Astrocyte of the cerebellum (primary cell): ENCODE measurements at regions not wholly inside any gene's neighbourhood (a gene's known extent, or its start where the extent isn't known, plus 50 kb on each side); places are given as distances from the start of the nearest gene placed in this dataset.

Source experiments
- DNase-seq: peaks from one replicate; pipeline ENCODE4 v3.0.0-alpha.2; 2011; ENCODE audit warnings: low read depth
- H3K4me3 ChIP-seq: 2 replicates; pipeline ENCODE4 v1.5.1; 2011; ENCODE audit warnings: mild to moderate bottlenecking, low read depth, low read length, moderate library complexity
- CTCF ChIP-seq: IDR thresholded peaks from 2 replicates; pipeline ENCODE4 v1.5.1; 2012; ENCODE audit warnings: low read length, low read depth, moderate library complexity, mild to moderate bottlenecking; ENCODE audit errors: missing control alignments
- in situ Hi-C: cut with HindIII; loops from 2 replicates; pipeline ENCODE4 v1.10.0; 2017; ENCODE audit warnings: low sequenced_read_pairs

DNA sequence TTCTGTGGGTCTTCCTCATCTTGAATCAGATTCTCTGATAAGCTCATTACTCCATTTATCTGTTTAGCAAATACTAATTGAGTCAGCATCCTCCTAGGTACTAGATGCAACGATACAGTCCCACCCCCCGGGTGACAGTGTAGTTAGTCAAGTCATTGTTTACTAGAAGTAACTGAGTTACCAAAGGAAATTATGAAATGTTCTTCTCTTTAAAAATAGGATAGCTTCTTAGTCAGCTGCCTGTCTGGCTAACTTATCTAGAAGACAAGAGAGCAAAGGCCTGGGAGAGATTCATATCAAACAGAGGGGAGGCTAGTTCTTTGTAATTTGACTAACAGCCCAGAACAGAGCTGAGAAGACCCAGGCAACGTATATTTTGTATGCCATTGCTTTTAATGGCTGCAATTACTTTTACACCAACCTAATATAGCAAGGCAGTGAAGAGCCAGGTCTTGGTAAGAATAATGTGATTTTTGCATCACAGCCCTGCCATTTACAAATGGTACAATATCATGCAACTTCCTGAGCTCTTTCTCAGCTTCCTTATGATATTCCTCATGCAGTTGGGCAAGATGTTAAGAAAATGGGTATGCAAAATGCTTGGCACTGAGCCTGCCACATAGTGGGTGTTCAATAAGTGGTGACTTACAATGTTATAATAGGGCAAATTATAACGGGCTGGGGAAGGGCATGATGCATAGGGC is 149.9 kb downstream of the CHIC2 start:
- TF ChIP-seq CTCF = no peak
- in situ Hi-C loops = loop anchor here (25.0 kb wide), 1 partner anchor 902 kb away; no protein-coding TSS in a partner anchor
- no peak overlapping the region for H3K4me3 ChIP-seq
- no peak for DNase-seq

DNA sequence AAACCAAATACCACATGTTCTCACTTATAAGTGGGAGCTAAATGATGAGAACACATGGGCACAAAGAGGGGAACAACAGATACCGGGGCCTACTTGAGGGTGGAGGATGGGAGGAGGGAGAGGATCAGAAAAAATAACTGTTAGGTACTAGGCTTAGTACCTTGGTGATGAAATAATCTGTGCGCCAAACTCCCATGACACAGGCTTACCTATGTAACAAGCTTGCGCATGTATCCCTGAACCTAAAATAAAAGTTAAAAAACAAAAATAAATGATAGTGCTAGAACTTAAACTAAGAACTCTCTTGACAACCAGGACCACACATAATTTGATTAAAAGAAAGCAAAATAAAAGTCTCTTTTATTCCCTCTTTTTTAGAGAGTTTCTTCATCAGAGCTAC is 150.6 kb downstream of the CHIC2 start:
- no peak for DNase-seq
- in situ Hi-C loops = loop anchor here (25.0 kb wide), 1 partner anchor 901 kb away; no protein-coding TSS in a partner anchor
- no peak overlapping the region for H3K4me3 ChIP-seq
- TF ChIP-seq CTCF = no peak

DNA sequence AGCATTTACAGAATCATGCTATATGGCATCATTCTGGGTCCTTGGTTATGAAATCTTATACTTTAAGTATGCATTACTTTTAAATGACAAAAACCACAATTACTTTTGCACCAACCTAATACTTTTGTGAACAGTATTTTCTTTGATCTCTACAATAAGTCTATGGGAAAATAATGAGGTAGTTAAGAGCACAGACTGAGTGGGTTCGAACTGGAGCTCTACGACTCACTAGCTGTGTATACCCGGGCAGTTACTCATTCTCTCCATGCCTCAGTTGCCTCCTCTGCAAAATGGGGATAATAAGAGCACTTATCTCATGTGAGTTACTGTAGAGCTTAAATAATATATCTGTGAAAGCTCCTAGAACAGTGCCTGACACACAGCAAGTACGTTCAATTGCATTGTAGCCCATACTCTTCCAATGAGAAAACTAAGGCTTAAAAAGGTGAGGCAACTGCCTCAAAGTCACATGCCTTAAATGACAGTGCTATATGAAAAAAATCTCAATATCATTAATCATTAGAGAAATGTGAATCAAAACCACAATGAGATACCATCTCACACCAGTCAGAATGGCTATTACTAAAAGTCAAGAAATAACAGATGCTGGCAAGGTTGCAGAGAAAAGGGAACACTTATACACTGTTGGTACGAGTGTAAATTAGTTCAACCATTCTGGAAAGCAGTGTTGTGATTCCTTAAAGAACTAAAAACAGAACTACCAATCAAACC is 151.5 kb downstream of the CHIC2 start:
- DNase-seq = no peak
- no peak overlapping the region for H3K4me3 ChIP-seq
- in situ Hi-C loops = loop anchor here (25.0 kb wide), 1 partner anchor 901 kb away; no protein-coding TSS in a partner anchor
- no peak for TF ChIP-seq CTCF

DNA sequence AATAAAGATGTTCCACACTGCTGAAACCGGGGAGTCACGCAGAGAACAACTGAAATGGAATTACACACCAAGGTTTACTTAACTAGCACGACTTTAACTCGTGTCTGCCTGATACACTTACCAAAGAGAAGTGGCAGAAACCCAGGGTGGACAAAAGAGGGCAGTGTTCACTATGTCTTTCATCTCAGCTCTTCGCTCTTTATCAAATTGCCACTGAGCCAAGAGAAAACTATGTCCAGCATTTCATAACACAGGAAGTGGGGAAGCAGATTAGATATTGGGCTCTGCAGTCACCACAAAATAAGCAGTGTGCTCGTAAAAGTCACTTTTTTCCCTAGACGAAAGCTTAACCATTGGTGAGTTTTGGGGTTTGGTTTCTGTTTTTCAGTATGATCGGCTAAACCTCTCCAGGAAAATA is 155.7 kb downstream of the CHIC2 start:
- in situ Hi-C loops = loop anchor here (5.0 to 25.0 kb wide), 2 partner anchors 294 to 896 kb away; no protein-coding TSS in a partner anchor
- DNase-seq = peak; percentile 85
- peak; percentile 82 for TF ChIP-seq CTCF
- H3K4me3 ChIP-seq = peak overlapping the region; percentile 10

DNA sequence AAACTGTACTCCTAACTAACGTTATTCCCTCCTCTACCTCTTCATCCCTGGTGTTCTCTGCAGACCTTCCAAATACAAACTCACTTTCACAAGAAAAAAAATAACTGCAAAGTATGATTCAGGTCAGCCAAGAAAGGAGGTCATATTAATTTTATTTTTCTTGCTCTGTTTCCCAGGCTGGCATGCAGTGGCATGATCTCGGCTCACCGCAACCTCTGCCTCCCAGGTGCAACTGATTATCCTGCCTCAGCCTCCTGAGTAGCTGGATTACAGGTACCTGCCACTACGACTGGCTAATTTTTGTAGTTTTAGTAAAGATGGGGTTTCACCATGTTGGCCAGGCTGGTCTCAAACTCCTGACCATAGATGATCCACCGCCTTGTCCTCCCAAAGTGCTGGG is 156.6 kb downstream of the CHIC2 start:
- no peak for TF ChIP-seq CTCF
- no peak for DNase-seq
- in situ Hi-C loops = loop anchor here (5.0 to 25.0 kb wide), 2 partner anchors 295 to 895 kb away; no protein-coding TSS in a partner anchor
- no peak overlapping the region for H3K4me3 ChIP-seq

- no peak for TF ChIP-seq CTCF
- no peak for DNase-seq
- H3K4me3 ChIP-seq = no peak overlapping the region
- in situ Hi-C loops = loop anchor here (5.0 to 25.0 kb wide), 2 partner anchors 296 to 894 kb away; no protein-coding TSS in a partner anchor
Measured at GRCh38 chr4:53906606-53907190, 157.7 kb downstream of the CHIC2 start.
